Epithelial cell of proximal tubule (primary cell): ENCODE measurements at regions not wholly inside any gene's neighbourhood (a gene's known extent, or its start where the extent isn't known, plus 50 kb on each side); places are given as distances from the start of the nearest gene placed in this dataset.

Experiments used
- DNase-seq: peaks from one replicate; pipeline ENCODE4 v3.0.0-alpha.2; 2011; ENCODE audit warnings: low read depth
- H3K4me3 ChIP-seq: 2 replicates; pipeline ENCODE4 v1.5.1; 2011; ENCODE audit warnings: low read depth, mild to moderate bottlenecking, low read length
- TF ChIP-seq, protein P1 (sequence below): conservative IDR thresholded peaks from 2 replicates; pipeline ENCODE4 v1.5.1; 2012; ENCODE audit warnings: low read depth, mild to moderate bottlenecking, low read length

DNA sequence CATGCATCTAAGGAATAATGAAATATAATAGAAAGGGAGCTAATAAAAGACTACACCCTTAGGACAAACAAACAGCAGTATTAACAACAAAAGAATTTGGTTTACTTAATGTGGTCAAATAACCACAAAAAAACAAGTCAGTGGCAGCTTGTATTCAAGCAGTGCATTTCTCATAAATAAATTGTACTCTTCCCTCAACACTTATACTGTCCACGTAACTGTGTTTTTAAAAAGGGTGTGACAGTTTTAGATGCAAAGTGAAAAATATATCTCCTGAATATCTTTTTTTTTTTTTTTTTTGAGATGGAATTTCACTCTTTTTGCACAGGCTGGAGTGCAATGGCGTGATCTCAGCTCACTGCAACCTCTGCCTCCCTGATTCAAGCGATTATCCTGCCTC lies 698.2 kb upstream of the CADM2 start:
- TF ChIP-seq, protein P1, sequence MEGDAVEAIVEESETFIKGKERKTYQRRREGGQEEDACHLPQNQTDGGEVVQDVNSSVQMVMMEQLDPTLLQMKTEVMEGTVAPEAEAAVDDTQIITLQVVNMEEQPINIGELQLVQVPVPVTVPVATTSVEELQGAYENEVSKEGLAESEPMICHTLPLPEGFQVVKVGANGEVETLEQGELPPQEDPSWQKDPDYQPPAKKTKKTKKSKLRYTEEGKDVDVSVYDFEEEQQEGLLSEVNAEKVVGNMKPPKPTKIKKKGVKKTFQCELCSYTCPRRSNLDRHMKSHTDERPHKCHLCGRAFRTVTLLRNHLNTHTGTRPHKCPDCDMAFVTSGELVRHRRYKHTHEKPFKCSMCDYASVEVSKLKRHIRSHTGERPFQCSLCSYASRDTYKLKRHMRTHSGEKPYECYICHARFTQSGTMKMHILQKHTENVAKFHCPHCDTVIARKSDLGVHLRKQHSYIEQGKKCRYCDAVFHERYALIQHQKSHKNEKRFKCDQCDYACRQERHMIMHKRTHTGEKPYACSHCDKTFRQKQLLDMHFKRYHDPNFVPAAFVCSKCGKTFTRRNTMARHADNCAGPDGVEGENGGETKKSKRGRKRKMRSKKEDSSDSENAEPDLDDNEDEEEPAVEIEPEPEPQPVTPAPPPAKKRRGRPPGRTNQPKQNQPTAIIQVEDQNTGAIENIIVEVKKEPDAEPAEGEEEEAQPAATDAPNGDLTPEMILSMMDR, result no peak
- no peak overlapping the region for H3K4me3 ChIP-seq
- DNase-seq, result no peak

DNA sequence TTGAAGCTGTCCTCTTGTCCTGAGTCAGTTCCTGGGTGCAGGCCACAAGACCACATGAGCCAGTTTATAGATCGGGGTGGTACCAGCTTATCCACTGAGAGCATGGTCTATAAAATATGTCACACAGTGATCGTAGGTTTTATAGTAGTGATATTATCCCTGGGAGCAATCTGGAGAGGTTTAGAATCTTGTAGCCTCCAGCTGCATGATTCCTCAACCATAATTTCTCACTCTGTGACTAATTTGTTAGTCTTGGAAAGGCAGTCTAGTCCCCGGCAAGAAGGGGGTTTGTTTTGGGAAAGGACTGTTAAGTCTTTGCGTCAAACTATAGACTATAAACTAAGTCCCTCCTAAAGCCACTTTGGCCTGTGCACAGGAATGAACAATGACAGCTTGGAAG lies 693.0 kb upstream of the CADM2 start:
- DNase-seq, result no peak
- no peak overlapping the region for H3K4me3 ChIP-seq
- TF ChIP-seq, protein P1, result no peak

DNA sequence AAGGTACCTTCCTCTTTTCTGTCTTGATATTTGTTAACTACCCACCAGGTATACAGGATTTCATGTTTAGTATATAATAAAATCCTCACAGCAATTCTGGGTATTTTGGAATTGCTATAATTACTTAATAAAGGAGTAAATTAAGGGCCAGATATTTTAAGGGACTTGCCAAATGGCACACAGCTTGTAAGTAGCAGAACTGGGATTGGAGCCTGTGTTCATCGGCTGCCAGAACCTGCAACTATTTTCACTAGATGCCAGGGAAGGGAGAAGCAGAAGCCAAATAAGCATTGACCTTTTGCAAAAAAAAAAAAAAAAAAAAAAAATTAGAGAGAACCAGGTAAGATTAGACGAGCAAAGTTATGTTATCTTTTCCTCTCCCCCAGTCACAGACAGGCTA lies 683.3 kb upstream of the CADM2 start:
- no peak overlapping the region for H3K4me3 ChIP-seq
- TF ChIP-seq, protein P1, result no peak
- no peak for DNase-seq

DNA sequence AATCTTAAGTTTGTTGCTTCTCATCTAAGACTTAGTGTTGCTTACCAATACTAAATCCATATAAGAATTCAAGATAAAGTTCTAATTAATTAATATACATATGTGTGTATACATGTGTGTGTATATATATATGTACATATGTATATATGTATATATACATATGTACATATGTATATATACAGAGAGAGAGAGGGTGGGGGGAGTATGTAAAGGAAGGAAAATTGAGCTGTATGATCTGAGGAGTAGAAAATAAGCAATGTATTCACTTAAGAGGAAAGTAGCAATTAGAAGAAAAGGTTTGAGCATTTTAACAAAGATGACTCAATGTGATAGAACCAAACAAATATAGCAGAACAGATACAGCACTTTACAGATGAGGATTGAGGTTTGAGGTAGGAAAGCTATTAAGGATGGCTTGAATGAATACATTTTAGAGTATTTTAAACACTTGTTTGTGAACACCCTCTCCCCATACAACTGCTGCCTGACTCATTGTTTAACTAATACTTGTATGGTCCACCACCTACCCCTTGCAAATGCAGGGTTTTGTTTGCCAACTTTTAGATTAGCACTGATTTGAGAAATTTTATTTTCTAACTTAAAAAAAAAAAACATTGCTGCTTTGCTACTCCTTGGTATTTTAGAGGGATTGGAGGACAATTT lies 681.1 kb upstream of the CADM2 start:
- no peak overlapping the region for H3K4me3 ChIP-seq
- DNase-seq, result no peak
- TF ChIP-seq, protein P1, result no peak

DNA sequence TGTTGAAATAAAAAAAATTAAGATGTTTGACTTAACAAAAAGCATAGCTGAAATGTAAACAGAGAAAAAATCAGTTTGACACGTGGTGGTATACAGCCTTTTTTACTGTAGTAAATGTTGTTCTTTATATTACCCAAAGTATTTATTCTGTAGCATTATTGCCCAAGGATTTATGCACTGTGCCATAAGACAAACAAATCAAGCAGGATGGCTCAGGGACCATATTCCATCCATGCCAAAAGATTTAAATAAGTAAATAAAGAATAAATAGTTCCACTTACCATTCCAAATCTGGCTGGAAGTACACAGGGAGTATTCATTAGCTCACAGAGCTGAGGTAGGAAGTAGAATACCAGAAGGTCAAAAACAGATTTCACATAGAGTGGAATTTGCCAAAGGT lies 666.7 kb upstream of the CADM2 start:
- TF ChIP-seq, protein P1, result no peak
- H3K4me3 ChIP-seq, result no peak overlapping the region
- no peak for DNase-seq

DNA sequence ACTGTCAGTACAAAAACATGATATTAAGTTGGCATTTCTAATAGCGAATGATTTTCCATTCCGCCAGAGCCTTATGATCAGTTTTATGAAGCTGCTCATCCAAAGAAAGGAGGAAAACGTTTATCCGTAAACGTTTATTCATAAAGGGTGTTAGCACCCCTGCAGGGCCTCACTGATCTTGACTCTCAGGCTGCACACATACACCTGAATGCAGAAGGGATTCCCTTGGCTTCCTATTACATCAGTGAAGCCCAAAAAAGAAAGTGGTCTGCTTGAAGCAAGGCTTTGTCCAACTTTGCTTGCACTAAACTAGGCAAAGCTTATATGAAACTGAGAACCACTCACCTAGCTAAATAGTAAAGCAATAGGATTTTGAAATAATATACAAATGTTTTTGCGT lies 659.5 kb upstream of the CADM2 start:
- TF ChIP-seq, protein P1, result no peak
- no peak for DNase-seq

DNA sequence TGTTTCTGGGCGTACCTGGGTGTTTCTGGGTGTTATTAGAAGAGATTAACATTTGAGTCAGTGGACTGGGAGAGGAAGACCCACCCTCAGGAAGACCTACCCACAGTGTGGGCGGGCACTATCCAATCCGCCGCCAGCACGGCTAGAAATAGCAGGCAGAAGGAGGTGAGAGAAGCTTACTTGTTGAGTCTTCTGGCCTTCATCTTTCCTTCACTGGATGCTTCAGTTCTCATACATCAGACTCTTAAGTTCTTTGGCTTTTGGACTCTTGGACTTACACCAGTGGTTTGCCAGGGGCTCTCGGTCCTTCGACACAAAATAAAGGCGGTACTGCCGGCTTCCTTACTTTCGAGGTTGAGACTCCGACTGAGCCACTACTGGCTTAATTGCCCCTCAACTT lies 654.6 kb upstream of the CADM2 start:
- H3K4me3 ChIP-seq, result no peak overlapping the region
- DNase-seq, result no peak
- TF ChIP-seq, protein P1, result no peak

More for the DNA sequence above, 659.5 kb upstream of the CADM2 start:
- no peak overlapping the region for H3K4me3 ChIP-seq
